DMS 273 (cell line): ENCODE measurements at regions not wholly inside any gene's neighbourhood (a gene's known extent, or its start where the extent isn't known, plus 50 kb on each side); places are given as distances from the start of the nearest gene placed in this dataset.

Experiments
- DNase-seq: peaks from one replicate; lab custom pipeline; 2025; ENCODE audit not compliant: unreplicated experiment; lab: John Stamatoyannopoulos, UW

DNA sequence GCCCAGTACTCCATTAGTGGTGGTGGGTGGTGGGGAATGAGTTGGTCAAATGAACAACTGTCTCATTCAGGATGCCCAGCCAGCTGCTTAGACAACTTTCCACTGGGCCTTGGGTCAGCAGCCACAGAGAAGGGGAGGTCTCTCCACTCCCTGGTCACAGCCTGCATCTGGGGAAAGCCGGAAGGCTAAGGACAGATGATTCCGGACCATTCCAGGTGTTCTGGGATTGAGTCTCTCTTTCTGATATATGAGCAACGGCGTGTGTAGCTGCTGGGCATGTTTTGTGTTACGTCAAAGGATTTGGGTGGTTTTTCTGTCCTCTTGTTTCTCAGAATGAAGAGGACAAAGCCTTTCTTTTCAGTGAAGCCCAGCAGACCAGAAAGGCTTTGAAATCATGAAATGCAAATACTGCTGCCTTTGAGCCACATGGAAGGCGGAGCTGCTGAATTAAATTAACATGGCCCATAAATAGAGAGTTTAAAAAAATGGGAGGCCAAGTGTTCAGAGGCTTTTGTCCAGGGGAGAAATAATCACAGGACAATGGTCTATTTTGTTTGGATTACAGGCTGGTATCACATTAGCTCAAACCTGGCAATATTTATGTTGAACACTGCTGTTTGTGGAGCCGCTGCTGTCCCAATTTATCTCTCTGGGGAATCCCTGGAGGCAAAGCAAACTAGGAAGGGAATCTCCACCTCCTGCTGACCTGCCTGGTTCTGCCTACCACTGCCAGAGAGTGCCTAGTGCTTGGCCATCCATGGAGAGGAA is 234.4 kb upstream of the E2F8 start:
- DNase-seq, result no peak

DNA sequence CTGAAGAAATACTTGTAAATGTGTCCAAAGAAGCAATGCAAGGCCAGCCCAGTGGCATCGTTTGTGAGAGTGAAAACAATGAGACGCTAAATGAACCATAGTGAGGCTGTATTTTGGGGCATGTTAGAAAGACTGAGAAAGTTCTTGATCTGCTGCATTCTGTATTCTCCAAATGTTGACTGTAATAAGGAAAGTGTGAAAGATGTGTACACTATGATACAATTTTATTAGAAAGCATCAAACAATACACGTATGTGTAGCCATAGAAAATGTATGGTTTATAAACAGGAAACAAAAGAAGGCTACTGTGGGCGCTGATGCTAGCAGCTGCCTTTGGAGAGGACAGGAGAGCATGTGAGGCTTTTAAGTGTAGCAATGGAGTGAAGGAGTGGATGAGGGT is 233.5 kb upstream of the E2F8 start:
- no peak for DNase-seq

DNA sequence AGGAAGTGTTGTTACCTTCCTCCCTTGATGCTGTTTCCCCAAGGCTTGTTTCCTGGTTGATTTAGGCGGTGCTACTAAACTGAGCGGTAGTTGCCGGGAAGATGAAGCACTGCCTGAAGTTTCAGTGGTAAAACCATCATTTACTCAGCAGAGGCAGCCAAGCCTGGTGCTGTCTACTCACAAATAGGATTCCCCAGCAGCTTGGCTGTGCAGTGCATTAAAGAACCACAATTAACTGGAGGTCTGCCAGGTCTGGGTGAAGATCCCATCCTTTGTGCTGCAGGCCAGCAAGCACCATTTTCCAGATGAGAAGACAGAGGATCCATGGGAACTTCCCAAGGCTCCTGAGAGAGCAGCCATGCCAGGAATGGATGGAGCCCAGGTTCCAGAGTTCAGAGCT is 231.9 kb upstream of the E2F8 start:
- DNase-seq, result peak; percentile 2

DNA sequence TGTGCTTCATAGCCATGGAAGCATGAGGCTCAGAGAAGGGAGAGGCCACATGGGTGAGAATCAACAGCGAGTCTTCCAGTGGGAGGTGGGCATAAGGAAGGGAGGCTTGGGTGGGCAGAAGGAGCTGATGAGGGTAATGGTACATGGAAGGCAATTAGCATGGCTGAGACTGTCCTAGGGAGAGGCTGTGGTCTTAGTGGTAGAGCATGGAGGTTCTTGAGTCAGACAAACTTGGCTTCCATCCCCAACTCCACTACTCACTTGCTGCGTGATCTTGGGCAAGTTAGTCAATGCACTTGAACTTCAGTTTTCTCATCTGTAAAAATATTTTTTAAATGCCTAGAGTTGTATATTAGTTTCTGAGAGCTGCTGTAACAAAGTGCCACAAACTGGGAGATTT is 227.2 kb upstream of the E2F8 start:
- DNase-seq, result no peak

DNA sequence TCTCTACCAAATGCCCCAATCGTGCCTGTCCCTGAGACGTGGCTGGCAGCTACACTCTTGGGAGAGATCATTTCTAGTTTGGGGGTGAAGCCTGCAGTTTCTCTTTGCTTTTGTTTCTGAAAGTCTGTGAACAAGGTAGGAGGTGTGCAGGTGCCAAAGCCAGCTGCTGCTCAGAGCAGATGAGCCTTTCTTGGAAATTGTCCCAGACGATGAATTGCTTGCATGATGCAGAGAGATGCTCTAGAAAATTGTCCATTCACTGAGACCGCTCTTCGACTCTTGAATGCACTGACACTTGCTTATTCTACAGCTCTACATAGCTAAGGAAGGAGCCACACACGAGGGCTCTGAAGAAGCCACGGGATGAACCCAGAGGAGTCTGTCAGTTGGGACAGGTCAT is 225.6 kb upstream of the E2F8 start:
- DNase-seq, result peak; percentile 2

DNA sequence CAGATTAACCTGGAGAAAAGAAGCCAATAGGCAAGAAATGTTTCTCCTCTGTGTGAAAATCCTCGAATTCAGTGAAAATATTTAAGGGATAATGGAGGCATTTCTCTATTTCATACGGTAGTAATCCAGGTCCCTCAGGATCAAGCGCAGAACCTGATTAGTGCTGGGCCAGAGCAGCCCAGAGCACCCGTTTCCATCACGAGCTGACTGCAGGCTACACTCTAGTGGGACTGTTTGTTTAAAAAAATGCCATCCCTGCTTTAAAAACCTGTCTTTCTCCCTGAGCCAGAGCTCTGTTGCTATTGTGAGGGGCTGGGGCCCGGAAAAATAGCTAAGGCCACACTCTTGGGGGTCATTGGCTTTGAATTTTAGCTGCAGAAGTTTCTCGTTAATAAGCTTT is 223.2 kb upstream of the E2F8 start:
- no peak for DNase-seq

DNA sequence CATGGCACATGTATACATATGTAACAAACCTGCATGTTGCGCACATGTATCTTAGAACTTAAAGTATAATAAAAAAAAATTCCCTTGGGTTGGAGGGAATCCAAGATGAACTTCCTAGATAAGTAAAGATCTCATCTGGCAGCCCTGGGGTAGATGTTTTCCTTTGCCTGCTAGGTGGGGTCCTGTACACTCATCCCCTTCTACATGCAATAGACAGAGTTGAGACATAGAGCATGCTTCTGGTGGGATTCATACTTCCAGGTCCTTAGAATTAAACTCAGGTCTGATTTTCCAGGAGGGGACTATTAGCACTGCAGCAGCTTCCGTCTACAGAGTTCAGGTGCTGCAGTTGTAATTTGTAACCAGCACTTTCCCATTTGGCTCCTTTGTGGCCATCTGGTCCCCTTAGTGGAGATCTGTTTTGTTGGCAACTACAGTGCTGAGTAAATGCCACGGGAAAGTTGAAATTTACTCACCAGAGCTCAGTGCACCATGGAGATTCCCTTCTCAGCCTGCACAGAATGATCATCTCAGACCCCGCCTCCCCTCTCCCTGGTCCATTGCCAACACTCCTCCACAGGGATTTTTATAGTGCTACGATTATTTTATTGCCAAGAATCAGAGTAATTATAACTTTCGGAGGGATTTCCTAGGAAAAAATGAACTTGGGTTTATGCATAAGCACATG is 220.1 kb upstream of the E2F8 start:
- peak; percentile 89 for DNase-seq

DNA sequence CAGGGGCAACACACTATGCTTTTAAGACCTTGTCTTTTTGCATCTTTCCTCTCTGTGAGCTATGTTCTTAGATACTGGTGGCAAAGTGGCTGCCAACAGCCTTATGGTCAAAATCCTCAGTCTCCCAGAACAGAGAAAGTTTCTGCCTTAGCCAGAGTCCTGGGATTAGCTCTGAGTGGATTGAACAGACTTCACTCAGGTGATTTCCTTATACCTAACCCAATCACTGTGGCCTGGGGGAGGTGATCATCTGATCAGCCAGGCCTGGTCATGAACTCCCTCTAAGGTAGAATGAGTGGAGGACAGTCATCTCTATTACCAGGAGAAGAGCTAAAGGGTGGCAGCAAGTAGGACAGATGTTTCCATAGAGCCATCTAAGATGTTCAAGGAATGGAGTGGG is 218.5 kb upstream of the E2F8 start:
- no peak for DNase-seq

DNA sequence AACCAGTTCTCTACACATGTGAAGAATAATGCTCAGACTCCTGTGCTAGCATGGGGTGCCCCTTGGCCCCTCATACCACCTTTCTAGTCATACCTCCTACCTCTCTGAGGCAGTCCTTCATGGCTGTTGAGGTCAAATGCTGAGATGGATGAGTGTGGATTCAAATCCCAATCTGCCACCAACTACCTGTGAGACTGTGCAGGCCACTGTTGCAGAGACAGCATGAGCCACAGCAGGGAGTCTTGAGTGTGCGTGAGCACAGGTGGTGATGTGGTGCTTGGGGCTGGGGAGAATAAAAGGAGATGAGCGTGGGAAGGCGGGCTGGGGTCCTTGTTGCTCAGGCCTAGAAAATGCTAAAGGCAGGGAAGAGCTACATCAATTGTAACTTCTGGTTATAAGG is 218.0 kb upstream of the E2F8 start:
- DNase-seq, result peak; percentile 14

DNA sequence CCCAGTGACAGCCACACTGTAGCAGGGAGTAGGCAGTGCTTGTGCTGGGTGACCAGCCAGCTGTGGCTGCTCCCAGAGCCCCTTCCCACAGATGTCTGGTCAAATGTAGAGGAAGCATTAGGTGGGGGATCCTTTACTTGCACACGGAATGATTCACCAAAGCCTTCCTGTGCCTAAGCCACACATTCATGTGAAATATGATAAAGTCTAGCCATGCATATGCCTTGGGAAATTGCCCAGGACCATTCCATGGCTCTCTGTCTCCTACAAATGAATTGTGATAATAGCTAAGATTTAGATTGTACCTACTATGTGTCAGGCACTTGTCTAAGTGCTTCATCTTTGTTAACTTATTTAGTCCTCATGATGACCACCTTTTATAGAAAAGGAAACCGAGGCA is 217.5 kb upstream of the E2F8 start:
- DNase-seq, result no peak

DNA sequence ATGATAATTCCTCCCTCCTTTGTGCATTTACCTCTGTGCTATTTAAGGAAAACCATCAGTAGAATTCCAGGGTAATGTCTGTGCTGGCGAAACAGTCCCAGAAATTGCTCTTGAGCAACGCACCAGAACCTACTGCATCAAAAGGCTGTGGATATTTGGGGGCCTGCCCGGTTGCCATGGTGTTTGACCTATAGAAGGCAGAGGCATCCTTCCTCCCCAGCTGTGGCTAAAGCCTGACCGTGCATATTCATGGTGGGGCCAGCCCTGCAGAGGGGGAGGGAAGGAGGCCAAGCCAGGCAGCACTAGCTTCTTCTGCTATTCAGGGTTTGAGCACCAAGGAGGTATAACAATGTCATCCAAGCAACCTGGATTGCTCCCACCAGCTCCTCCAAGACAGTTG is 215.0 kb upstream of the E2F8 start:
- DNase-seq, result no peak

DNA sequence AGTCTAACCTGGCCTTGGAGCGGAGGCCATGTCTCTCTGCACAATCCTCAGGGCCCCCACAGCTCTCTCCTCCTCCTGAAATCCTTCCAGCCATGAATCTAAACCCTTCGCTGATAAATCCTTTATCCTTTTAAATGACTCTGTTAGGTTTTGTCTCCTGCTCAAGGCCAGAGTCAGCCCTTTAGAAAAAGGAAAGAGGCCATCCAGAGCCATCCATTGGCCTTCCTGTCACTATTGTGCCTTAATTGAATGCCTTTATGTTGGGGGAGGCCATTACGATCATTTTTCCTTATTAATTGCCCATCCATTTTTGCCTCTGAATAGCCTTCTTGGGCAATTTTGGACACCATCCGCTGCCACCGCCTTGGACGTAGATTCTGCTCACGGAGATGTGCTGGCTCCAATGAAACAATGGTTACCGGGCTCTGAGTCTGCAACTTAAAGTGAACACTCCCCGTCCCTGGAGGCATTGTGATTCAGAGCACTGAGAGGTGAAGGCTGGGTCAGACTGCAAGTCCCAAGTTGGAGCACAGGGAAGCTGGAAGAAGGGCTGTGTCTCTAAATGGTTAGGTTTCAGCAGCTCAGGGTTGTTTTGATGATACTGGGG is 213.0 kb upstream of the E2F8 start:
- no peak for DNase-seq

DNA sequence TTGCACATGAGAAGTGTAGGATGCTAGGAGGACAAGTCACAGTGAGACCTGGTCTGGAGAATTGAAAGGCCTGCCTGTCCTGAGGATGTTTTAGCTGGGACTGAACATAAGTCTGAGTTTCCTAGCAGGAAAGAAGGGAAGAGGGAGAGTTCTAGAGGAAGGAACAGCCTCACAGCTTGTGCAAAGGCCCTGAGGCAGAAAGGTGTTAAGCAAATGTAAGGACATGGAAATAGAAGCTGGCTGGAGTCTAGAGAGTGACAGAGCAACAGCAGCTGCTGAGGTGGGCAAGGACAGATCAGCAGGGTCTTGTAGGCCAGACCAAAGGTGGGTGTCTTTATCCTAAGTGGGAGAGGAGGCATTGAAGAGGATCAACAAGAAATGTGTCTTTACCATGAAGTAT is 210.9 kb upstream of the E2F8 start:
- no peak for DNase-seq

DNA sequence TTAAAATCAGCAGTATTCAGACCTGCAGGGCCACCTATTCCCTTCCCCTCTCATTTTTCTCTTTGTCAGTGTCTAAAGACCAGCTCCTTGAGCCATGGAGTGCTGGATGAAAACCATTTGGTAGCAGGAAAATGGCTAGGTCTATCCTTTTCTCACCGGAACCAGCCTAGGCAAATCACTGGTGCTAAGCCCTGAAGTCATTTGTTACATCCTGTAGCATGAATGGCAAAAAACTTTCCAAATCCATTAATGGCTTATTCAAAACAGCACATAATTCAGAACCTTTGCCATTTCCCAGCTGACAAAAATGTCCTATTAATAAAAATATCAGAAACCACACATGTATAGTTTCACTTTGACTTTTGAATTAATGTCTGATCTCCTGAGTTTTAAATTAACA is 209.5 kb upstream of the E2F8 start:
- DNase-seq, result no peak

DNA sequence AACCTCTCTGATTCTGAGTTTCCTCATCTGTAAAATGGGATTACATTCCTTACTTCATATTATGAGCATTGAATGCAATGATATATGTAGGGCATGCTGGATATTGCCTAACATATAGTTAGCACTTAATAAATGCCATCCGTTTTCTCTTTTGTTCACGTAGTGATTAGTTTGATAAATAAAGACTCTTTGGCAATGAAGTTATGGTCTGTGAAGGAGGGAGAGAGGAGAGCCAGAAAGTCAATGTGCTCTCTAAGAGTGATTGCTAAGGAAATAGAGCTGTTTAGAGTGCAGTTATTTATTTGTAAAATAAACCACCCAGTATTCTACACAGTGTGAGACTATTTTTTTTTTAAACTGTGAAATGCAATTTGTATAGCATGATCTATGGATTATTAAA is 207.9 kb upstream of the E2F8 start:
- no peak for DNase-seq

DNA sequence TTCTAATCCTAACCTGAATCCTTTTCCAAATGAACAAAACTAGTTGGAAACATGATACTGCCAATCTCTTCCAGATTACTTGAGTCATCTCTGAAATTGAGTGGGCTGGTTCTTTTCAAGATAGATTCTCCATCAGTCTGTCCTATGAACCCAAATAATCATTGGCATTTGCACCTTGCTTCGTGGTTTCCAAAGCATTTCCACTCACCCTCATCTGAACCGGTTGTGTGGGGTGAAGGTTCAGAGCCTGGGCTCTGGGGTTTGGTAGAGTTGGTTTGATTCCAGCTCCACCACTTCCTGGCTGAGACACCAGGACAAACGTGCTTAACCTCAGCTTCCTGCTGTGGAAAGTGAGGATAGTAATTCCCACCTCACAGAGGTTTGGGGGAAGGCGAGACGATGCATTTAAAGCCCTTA is 206.4 kb upstream of the E2F8 start:
- no peak for DNase-seq

DNA sequence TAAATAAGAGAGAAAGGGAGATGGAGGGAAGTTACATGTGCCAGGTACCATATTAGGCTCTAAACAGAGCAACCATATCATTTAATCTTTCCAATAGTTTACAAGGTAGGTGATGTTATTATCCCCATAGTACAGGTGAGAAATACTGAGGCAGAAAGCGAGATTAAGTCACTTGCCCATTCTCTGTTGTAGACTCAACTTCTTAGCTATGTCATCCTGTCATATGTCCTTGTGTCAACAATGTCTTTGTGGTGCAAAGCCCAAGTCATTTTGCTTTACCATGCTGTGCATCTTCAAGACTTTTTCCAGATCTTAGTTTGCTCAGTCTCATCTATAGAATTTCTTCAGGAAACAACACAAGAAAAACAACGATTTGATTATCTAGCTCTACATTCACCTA is 205.0 kb upstream of the E2F8 start:
- DNase-seq, result no peak

DNA sequence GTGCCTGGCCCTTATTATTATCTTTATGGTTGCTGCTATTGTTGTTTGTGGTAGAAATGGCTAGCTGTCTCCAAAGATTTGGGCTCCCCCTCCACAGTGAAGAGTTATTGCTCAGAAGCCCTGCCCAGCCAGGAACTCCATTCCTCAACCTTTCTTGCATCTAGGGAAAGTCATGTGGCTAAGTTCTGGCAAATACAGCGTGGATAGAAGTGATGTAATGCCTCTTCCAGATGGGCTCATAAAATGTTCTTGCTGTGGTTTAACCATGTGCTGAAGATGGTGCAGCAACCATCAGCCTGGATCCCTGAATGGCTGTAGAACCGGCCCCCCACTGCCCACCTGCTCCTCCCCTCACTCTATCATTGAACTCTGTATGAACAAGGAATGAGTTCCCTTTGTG is 203.5 kb upstream of the E2F8 start:
- peak; percentile 54 for DNase-seq

DNA sequence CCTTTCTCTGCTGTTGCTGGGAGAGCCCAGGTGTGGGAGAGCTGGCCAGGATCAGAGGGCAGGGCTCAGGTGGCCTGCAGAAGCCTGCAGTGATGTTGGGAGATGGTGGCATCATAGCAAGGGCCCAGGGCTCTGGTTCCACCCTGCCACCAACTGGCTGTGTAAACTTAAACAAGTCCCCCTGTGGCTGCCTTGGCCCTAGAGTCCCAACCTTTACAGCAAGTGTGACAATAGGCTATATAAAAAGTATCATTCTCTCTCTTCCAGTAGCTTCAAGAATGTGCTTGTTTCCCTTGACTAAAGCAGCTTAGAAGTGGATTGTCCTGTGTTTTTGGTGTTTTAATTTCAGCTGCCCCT is 201.8 kb upstream of the E2F8 start:
- DNase-seq, result no peak

DNA sequence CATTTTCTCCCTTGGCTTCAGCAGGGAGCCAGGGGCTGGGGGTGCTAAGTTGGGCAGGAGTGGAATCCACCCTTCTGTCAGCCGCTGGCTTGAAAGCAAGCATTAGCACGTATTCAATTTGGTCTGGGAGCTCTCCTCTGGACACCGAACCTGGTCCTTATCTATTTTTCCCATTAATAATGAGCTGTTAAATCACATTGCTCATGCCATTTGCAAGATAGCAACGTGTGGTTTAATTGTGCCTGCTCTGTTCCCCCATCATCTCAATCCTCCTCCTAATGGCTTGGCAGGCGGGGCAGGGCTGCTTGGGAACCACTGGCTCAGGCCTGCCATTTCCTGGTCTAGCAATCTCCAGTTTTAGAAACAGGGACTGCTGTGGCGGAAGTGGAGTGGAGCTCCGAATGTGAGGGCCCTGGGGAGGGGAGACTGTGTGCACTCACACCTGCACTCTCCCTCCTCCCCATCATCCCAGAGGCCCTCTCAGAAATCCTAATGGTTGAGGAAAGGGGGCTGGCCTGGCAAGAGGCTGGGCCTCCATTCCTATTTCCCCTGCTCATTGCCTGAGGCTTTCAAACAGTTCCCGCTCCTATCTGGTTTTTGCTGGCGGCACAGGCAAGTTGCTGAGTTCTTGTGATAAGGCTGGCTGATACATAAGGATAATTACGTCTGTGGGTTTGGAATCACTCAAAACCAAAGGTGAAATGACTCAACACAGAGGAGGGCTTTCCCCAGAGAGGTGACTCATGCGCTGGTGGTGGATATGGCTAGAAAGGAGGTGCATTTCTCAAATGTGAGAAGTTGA is 201.2 kb upstream of the E2F8 start:
- peak; percentile 3 for DNase-seq

DNA sequence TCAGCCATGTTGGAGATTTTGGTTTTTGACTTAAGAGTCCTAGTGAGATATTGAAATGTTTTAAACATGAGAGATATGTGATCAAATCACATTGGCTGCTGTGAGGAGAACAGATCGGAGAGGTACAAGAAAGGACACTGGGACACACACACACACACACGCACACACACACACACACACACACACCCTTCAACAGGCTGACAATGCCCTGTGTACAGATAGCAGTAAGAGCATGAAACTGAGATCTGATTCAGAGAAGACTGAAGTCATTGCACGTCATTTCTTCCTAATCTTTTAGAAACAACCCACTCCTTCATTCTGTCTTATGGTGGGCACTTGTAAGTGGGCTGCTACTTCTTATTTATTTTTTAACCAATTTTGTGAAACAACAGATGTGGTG is 200.5 kb upstream of the E2F8 start:
- no peak for DNase-seq

DNA sequence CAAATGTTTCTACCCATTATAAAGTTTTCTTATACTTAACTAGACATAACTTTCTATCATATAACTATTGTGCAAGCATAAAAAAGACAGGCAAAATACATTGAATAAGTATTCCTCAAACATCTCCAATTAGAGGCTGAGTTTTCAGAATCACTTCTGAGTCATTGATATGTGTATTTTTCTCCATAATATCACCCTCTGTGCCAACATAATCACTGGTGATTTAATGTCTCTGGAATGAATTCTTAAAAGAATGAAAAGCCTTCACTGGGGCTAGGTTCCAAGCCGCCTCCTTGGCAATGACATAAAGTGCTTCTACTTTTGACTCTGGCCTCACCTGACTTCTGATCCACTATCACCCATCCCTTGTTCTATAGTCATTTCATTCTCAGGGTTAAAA is 197.0 kb upstream of the E2F8 start:
- no peak for DNase-seq
